DOHH2 (cell line): ENCODE measurements at regions not wholly inside any gene's neighbourhood (a gene's known extent, or its start where the extent isn't known, plus 50 kb on each side); places are given as distances from the start of the nearest gene placed in this dataset.

Source experiments
- CTCF ChIP-seq: fragments of 200-600 bp; sonication (generic); IDR thresholded peaks from one replicate; pipeline ENCODE4 v1.5.1; 2014; ENCODE audit warnings: antibody characterized with exemption, mild to moderate bottlenecking, low read depth, low read length; ENCODE audit not compliant: poor library complexity, severe bottlenecking
- EZH2phosphoT487 ChIP-seq: fragments of 200-600 bp; sonication (generic); IDR thresholded peaks from 2 replicates; pipeline ENCODE4 v1.6.1; 2017; ENCODE audit warnings: borderline replicate concordance, mild to moderate bottlenecking, antibody characterized with exemption, low read length, moderate library complexity, mixed read lengths

DNA sequence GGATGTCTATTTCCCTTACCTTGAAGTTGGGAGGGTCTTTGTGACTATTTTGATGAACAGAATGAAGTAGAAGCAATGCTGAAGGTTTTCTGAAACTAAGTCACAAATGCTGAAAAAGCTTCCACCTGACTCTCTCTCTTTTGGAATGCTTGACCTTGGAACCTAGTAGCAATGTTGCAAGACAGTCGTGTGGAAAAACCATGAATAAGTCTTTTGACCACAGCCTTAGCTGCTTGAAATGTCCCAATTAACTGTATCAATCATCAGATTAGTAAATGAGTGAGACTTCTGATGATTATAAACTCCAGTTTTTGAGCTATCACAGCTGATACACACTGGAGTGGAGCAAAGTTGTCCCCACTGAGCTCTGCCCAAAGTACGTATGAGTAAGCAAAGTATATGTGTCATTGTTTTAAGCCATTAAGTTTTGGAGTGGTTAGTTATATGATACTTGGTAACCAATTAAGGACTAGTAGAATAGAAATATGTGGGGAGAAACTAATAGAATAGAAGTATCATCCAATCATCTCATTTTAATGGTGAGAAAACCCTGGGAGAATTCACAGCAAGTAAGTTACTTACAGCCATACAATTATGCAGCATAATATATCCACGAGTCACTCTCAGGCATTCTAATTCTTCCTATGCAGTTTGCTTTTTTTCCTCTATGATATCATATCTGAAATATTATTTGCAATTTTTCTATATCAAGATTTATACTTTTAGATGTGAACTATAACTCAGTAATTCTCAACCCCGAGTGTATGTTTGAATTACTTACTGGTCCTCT, 1010.6 kb downstream of the ROBO2 start:
- TF ChIP-seq CTCF: no peak
- no peak for TF ChIP-seq EZH2phosphoT487
